ENCODE measurements at regions not wholly inside any gene's neighbourhood (a gene's known extent, or its start where the extent isn't known, plus 50 kb on each side); places are given as distances from the start of the nearest gene placed in this dataset.

DNA sequence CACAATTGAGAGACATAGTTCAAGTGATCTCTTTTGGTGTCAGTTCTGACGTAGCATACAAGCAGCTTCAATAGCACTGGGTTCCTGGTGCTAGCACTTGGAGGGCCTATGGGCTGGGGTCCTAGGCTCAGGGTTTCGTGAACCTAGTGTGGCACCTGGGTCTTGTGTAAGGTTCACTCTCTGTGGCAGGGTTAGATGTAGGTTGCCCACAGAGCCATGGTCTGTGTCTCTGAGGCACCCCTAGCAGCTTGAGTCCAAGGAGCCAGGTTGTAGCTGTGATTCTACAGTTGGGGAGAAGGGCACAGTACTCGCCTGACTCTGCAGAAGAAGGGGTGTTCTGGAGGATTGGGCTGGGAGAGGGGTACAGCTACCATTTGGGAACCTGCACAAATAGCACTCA is 282.6 kb upstream of the LRRC3B start:
- H3K4me3 ChIP-seq: no peak overlapping the region
- H3K36me3 ChIP-seq: no peaks in the 10 kb centered on the region
- no peaks in the 10 kb centered on the region for H3K9me3 ChIP-seq
- no peaks in the 10 kb centered on the region for H3K4me1 ChIP-seq
- ATAC-seq (no peak), DNase-seq (no peak)
- intact Hi-C loops (cut with DNase I): no loop called here
- WGBS, 4 donors: 82 to 96% (median 89%) methylated on average over 3 of the region's 3 CpGs
- no peak overlapping the region for H3K27ac ChIP-seq
- no peak for TF ChIP-seq POLR2A (IDR thresholded peaks at IDR 0.05)
- TF ChIP-seq, protein P1, sequence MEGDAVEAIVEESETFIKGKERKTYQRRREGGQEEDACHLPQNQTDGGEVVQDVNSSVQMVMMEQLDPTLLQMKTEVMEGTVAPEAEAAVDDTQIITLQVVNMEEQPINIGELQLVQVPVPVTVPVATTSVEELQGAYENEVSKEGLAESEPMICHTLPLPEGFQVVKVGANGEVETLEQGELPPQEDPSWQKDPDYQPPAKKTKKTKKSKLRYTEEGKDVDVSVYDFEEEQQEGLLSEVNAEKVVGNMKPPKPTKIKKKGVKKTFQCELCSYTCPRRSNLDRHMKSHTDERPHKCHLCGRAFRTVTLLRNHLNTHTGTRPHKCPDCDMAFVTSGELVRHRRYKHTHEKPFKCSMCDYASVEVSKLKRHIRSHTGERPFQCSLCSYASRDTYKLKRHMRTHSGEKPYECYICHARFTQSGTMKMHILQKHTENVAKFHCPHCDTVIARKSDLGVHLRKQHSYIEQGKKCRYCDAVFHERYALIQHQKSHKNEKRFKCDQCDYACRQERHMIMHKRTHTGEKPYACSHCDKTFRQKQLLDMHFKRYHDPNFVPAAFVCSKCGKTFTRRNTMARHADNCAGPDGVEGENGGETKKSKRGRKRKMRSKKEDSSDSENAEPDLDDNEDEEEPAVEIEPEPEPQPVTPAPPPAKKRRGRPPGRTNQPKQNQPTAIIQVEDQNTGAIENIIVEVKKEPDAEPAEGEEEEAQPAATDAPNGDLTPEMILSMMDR (IDR thresholded peaks at IDR 0.05): no peak
- no peaks in the 10 kb centered on the region for H3K27me3 ChIP-seq

DNA sequence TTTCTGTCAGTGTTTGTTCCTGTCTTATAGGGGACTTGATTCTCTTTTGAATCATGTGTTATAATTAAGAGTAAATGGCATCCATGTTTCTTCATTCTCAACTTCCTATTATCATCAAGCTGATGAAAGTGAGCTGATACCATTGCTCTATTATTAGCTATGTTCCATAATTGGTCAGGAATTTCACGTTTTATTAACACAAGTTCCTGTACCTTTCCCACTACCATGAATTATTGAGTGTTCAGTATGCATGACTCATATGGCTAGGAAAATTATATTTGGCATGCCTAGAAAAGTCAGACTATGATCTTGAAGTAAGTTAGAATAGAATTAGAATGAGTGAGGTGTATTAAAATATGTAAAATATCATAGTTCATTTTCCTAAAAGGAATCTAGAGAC is 278.9 kb upstream of the LRRC3B start:
- H3K27me3 ChIP-seq: no peaks in the 10 kb centered on the region
- no peaks in the 10 kb centered on the region for H3K36me3 ChIP-seq
- no peak for DNase-seq
- TF ChIP-seq, protein P1 (IDR thresholded peaks at IDR 0.05): no peak
- TF ChIP-seq POLR2A (IDR thresholded peaks at IDR 0.05): no peak
- no peak overlapping the region for H3K4me3 ChIP-seq
- H3K4me1 ChIP-seq: no peaks in the 10 kb centered on the region
- no peak for ATAC-seq
- WGBS, 4 donors: 24 to 50% (median 31%) methylated on average over 1 of the region's 1 CpG
- peaks cover 0 to 8% (median 0%) of the 10 kb centered on the region in 12 donors for H3K9me3 ChIP-seq
- intact Hi-C loops (cut with DNase I): no loop called here
- no peak overlapping the region for H3K27ac ChIP-seq

DNA sequence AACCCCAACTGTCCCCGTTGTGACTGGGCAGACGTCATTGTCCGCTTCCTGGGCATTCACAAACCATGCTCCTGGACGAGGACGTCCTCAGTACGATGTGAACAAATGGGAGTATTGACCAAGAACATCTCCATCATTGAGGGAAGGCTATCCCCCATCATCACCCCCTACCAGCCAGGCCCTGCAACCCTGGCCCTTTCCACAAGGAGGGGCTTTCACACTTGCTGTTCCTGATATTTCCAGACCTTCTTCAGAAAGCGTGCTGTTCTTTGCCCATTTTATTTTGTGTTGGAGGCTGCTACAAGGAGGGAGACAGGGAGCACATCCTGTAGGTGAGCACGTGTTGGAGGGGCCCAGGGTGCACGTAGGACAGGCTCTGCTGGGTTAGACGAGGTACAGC is 277.0 kb upstream of the LRRC3B start:
- no peaks in the 10 kb centered on the region for H3K4me1 ChIP-seq
- ATAC-seq (no peak), DNase-seq (peak in 1 of 5 donors; percentile 40)
- peaks cover 0 to 22% (median 0%) of the 10 kb centered on the region in 12 donors for H3K9me3 ChIP-seq
- TF ChIP-seq, protein P1 (IDR thresholded peaks at IDR 0.05): no peak
- intact Hi-C loops (cut with DNase I): no loop called here
- no peak overlapping the region for H3K27ac ChIP-seq
- 83 to 86% (median 84%) methylated on average over 10 of the region's 10 CpGs for WGBS, 4 donors
- H3K36me3 ChIP-seq: no peaks in the 10 kb centered on the region
- H3K4me3 ChIP-seq: no peak overlapping the region
- H3K27me3 ChIP-seq: no peaks in the 10 kb centered on the region

DNA sequence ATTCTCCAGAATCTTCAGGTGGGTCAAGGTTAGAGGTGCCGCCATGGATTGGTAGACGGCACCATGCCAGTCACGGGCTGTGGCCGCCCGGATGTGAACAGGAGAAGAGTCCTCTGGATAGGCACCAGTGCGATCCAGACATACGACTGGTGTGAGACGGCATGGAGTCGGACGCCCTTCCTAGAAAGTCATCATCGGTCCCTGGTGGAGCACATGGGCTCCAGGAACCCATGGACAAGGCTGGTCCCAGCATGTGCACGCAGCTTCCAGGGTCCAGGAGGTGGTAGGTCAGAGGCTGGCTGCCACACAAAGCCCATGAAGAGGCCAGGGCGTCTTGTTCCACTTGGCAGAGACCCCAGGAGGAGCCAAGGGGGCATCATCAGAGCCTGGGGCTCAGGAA is 276.1 kb upstream of the LRRC3B start:
- ATAC-seq (no peak), DNase-seq (peak in 1 of 5 donors; percentile 46)
- intact Hi-C loops (cut with DNase I): no loop called here
- Histone ChIP-seq H3K4me3 (no peak overlapping the region), H3K4me1 (no peaks in the 10 kb centered on the region), H3K36me3 (no peaks in the 10 kb centered on the region), H3K9me3 (peaks cover 0 to 26% (median 2%) of the 10 kb centered on the region in 12 donors), H3K27me3 (no peaks in the 10 kb centered on the region), H3K27ac (no peak overlapping the region)
- no peak for TF ChIP-seq POLR2A (IDR thresholded peaks at IDR 0.05)
- TF ChIP-seq, protein P1 (IDR thresholded peaks at IDR 0.05): no peak
- 92 to 99% (median 94%) methylated on average over 13 of the region's 13 CpGs for WGBS, 4 donors
